B cell (primary cell): ENCODE measurements at regions not wholly inside any gene's neighbourhood (a gene's known extent, or its start where the extent isn't known, plus 50 kb on each side); places are given as distances from the start of the nearest gene placed in this dataset.

Experiments
- ATAC-seq: fragments of 200-7000 bp; cut with Tn5 transposase; one replicate; pipeline ENCODE4 v1.10.0; 2021; ENCODE audit warnings: low read depth, mild to moderate bottlenecking, moderate number of reproducible peaks, moderate library complexity
- CTCF ChIA-PET: fragments of 350-600 bp; sonication (Branson Sonifier 250); formaldehyde crosslinking; loops from one replicate; lab custom pipeline; 2021; ENCODE audit warnings: antibody characterized with exemption, inconsistent platforms; lab: Charles Lee
- POLR2A ChIA-PET: fragments of 350-600 bp; sonication (Branson Sonifier 250); formaldehyde crosslinking; loops from one replicate; lab custom pipeline; 2021; ENCODE audit warnings: antibody characterized with exemption; lab: Charles Lee
- DNase-seq: peaks from one replicate; pipeline ENCODE4 v3.0.0; 2013
- H2AFZ ChIP-seq: 2 replicates; pipeline ENCODE4 v1.6.1; 2012; ENCODE audit warnings: mild to moderate bottlenecking, low read depth, low read length; ENCODE audit not compliant: insufficient read depth, poor library complexity, severe bottlenecking
- H3K27ac ChIP-seq, 2 donors: 1 replicate in 1 of 2; 2 replicates in 1 of 2; pipeline ENCODE4 v1.5.1; 2012 to 2013; ENCODE audit warnings: low read length in 2 of 2, mild to moderate bottlenecking in 2 of 2, moderate library complexity in 1 of 2
- H3K27me3 ChIP-seq, 4 experiments: fragments of 200-600 bp in 1 of 4; sonication (generic) in 1 of 4; replicated peaks in 1 of 4; 1 replicate in 2 of 4; 2 replicates in 2 of 4; pipeline versions ENCODE4 v1.6.1 to v1.7.0; 2013 to 2016; ENCODE audit warnings: low read length in 3 of 4, mild to moderate bottlenecking in 2 of 4, mixed read lengths in 1 of 4, moderate library complexity in 1 of 4; ENCODE audit not compliant: insufficient read depth in 4 of 4, control insufficient read depth in 3 of 4; ENCODE audit errors: control extremely low read depth in 1 of 4
- H3K36me3 ChIP-seq, 2 experiments: replicated peaks in 1 of 2; 1 replicate in 1 of 2; 2 replicates in 1 of 2; pipeline versions ENCODE4 v1.6.1 to v1.7.1; 2013; ENCODE audit warnings: low read length in 1 of 2; ENCODE audit not compliant: insufficient read depth in 2 of 2, control insufficient read depth in 1 of 2; ENCODE audit errors: control extremely low read depth in 1 of 2, extremely low read depth in 1 of 2
- H3K4me1 ChIP-seq, 2 donors: fragments of 200-600 bp in 1 of 2; sonication (generic) in 1 of 2; 1 replicate in 1 of 2; 2 replicates in 1 of 2; pipeline versions ENCODE4 v1.5.1 to v1.6.1; 2013 to 2017; ENCODE audit warnings: low read length in 2 of 2; ENCODE audit not compliant: control insufficient read depth in 2 of 2, insufficient read depth in 2 of 2
- H3K4me2 ChIP-seq: replicated peaks from 2 replicates; pipeline ENCODE3; 2012; ENCODE audit warnings: mild to moderate bottlenecking, low read depth, low read length; ENCODE audit not compliant: poor library complexity, severe bottlenecking
- H3K4me3 ChIP-seq, 5 experiments: fragments of 200-600 bp in 1 of 5; sonication (generic) in 1 of 5; 1 replicate in 3 of 5; 2 replicates in 2 of 5; pipeline versions ENCODE4 v1.5.1 to v1.7.0; 2011 to 2016; ENCODE audit warnings: low read length in 4 of 5, mild to moderate bottlenecking in 4 of 5, low read depth in 2 of 5, control low read depth in 1 of 5, moderate library complexity in 1 of 5; ENCODE audit not compliant: insufficient read depth in 1 of 5; ENCODE audit errors: control extremely low read depth in 1 of 5, extremely low read depth in 1 of 5
- H3K79me2 ChIP-seq: fragments of 200-600 bp; sonication (generic); one replicate; pipeline ENCODE4 v1.6.0; 2016; ENCODE audit warnings: low read length; ENCODE audit not compliant: control insufficient read depth, insufficient read depth
- H3K9ac ChIP-seq: fragments of 200-600 bp; sonication (generic); 2 replicates; pipeline ENCODE4 v1.6.1; 2017; ENCODE audit warnings: mild to moderate bottlenecking, low read length, moderate library complexity
- H3K9me3 ChIP-seq, 3 donors: one replicate each; pipeline versions ENCODE4 v1.6.1 to v1.7.1; 2013; ENCODE audit warnings: low read length in 2 of 3; ENCODE audit not compliant: control insufficient read depth in 2 of 3, insufficient read depth in 1 of 3; ENCODE audit errors: control extremely low read depth in 1 of 3
- H4K20me1 ChIP-seq: 2 replicates; pipeline ENCODE4 v1.6.0; 2012; ENCODE audit warnings: mild to moderate bottlenecking, low read length; ENCODE audit not compliant: insufficient read depth, control insufficient read depth, poor library complexity, severe bottlenecking
- H3K27ac Mint-ChIP-seq: one replicate; pipeline ENCODE4 v1.8.0; 2021; ENCODE audit warnings: mixed read lengths
- H3K27me3 Mint-ChIP-seq: one replicate; pipeline ENCODE4 v1.8.0; 2021; ENCODE audit warnings: mixed read lengths
- H3K4me1 Mint-ChIP-seq: one replicate; pipeline ENCODE4 v1.8.0; 2021; ENCODE audit warnings: mixed read lengths
- H3K4me3 Mint-ChIP-seq: one replicate; pipeline ENCODE4 v1.8.0; 2021; ENCODE audit warnings: mixed read lengths
- H3K9me3 Mint-ChIP-seq: one replicate; pipeline ENCODE4 v1.8.0; 2022; ENCODE audit warnings: mixed read lengths; ENCODE audit not compliant: insufficient read depth
- EZH2 ChIP-seq: IDR thresholded peaks from 2 replicates; pipeline ENCODE4 v1.6.1; 2012; ENCODE audit warnings: borderline replicate concordance, low read depth, mild to moderate bottlenecking, moderate library complexity, low read length; ENCODE audit not compliant: insufficient read depth, poor library complexity, severe bottlenecking
- WGBS: methylation state at CpG from one replicate; pipeline ENCODE4 v1.1.5; 2013; ENCODE audit warnings: missing lambda C conversion rate; ENCODE audit not compliant: insufficient coverage; 5-methylcytosine and 5-hydroxymethylcytosine counted together
- intact Hi-C: fragments of 100-400 bp; cut with micrococcal nuclease; formaldehyde crosslinking; loops from one replicate; pipeline ENCODE4 v1.10.0; 2022
- TF ChIP-seq, protein P1 (sequence below): fragments of 200-600 bp; IDR thresholded peaks from one replicate; pipeline ENCODE4 v1.8.0; 2022; ENCODE audit warnings: antibody characterized with exemption, mild to moderate bottlenecking

DNA sequence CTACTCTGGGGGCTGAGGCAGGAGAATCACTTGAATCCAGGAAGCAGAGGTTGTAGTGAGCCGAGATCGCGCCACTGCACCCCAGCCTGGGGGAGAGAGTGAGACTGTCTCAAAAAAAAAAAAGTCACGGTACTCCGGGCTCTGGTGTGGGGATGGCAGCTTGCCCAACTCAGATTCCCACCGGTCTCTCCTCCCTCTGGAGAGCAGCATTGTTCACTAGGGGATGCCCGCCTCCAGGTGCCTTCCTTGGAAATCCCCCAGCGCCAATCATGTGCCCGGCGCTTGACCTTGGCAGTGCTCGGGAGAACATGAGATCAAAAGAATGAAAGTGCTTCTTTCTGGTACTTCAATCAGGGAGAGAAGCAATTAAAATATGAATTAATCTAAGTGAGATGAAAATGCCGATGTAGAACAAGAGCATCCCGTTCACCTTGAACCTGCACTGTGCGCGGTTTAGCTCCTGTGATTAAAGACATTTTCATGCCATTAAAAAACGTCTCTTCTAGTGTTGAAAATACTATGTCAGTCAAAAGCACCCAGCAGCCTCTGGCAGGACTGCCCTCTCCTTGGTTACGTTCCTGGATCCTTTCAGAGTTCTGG, 1127.3 kb upstream of the AUTS2 start:
- no peaks in the 10 kb centered on the region for H3K4me1 Mint-ChIP-seq
- H3K27me3 Mint-ChIP-seq = no peaks in the 10 kb centered on the region
- peaks cover 5% of the 10 kb centered on the region for H3K9me3 Mint-ChIP-seq
- Histone ChIP-seq H3K27ac (no peak overlapping the region), H3K9ac (no peak overlapping the region), H3K9me3 (peaks cover 0 to 10% (median 0%) of the 10 kb centered on the region in 3 donors), H3K4me3 (no peak overlapping the region), H3K27me3 (no peaks in the 10 kb centered on the region), H3K36me3 (no peaks in the 10 kb centered on the region), H3K79me2 (no peaks in the 10 kb centered on the region), H2AFZ (no peak overlapping the region), H4K20me1 (no peaks in the 10 kb centered on the region), H3K4me2 (no peak overlapping the region), H3K4me1 (no peaks in the 10 kb centered on the region)
- CTCF ChIA-PET = no interaction called here
- POLR2A ChIA-PET = no interaction called here
- H3K27ac Mint-ChIP-seq = no peak overlapping the region
- no peak overlapping the region for H3K4me3 Mint-ChIP-seq
- no peak for ATAC-seq
- DNase-seq = no peak
- intact Hi-C loops = no loop called here
- TF ChIP-seq, protein P1, sequence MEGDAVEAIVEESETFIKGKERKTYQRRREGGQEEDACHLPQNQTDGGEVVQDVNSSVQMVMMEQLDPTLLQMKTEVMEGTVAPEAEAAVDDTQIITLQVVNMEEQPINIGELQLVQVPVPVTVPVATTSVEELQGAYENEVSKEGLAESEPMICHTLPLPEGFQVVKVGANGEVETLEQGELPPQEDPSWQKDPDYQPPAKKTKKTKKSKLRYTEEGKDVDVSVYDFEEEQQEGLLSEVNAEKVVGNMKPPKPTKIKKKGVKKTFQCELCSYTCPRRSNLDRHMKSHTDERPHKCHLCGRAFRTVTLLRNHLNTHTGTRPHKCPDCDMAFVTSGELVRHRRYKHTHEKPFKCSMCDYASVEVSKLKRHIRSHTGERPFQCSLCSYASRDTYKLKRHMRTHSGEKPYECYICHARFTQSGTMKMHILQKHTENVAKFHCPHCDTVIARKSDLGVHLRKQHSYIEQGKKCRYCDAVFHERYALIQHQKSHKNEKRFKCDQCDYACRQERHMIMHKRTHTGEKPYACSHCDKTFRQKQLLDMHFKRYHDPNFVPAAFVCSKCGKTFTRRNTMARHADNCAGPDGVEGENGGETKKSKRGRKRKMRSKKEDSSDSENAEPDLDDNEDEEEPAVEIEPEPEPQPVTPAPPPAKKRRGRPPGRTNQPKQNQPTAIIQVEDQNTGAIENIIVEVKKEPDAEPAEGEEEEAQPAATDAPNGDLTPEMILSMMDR = no peak
- no peak for TF ChIP-seq EZH2
- 96% methylated on average over 13 of the region's 17 CpGs for WGBS

DNA sequence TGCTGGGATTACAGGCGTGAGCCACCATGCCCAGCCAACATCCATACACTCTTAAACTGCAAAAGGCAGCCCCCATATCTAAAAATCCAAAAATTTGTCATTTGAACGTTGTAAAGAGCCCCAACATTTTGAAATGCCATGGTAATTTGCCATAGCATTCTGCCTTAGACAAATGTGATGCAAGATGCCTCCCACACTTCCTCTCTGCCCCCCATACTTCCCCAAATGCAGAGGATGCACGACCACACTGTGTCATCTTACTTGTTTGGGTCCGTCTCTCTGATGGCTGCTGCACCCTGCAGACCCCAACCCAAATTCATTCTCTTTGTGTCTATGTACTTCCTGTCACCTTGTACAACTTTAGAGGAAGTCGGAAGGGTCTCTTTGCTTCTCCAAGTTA, 1125.6 kb upstream of the AUTS2 start:
- no peak overlapping the region for H3K27ac Mint-ChIP-seq
- WGBS = 62% methylated on average over 5 of the region's 5 CpGs
- TF ChIP-seq, protein P1 = no peak
- no peak for TF ChIP-seq EZH2
- Histone ChIP-seq H3K27ac (no peak overlapping the region), H4K20me1 (no peaks in the 10 kb centered on the region), H3K27me3 (no peaks in the 10 kb centered on the region), H2AFZ (no peak overlapping the region), H3K9ac (no peak overlapping the region), H3K79me2 (no peaks in the 10 kb centered on the region), H3K4me2 (no peak overlapping the region), H3K36me3 (no peaks in the 10 kb centered on the region), H3K4me1 (no peaks in the 10 kb centered on the region), H3K4me3 (no peak overlapping the region), H3K9me3 (peaks cover 0 to 13% (median 0%) of the 10 kb centered on the region in 3 donors)
- DNase-seq (no peak), ATAC-seq (no peak)
- H3K4me1 Mint-ChIP-seq = no peaks in the 10 kb centered on the region
- ChIA-PET POLR2A (no interaction called here), CTCF (no interaction called here)
- peaks cover 5% of the 10 kb centered on the region for H3K9me3 Mint-ChIP-seq
- intact Hi-C loops = no loop called here
- no peak overlapping the region for H3K4me3 Mint-ChIP-seq
- no peaks in the 10 kb centered on the region for H3K27me3 Mint-ChIP-seq
